Lower leg skin (tissue), 3 donors: ENCODE measurements at regions not wholly inside any gene's neighbourhood (a gene's known extent, or its start where the extent isn't known, plus 50 kb on each side); places are given as distances from the start of the nearest gene placed in this dataset.

Experiments used
- POLR2A ChIP-seq, 2 donors: fragments of 450-650 bp; IDR thresholded peaks; one replicate each; pipeline ENCODE4 v1.6.1; 2016 to 2017; ENCODE audit warnings: antibody characterized with exemption in 2 of 2, mild to moderate bottlenecking in 1 of 2, moderate library complexity in 1 of 2
- TF ChIP-seq, protein P1 (sequence below), 3 donors: fragments of 450-650 bp; IDR thresholded peaks; one replicate each; pipeline ENCODE4 v1.5.1; 2016; ENCODE audit warnings: antibody characterized with exemption in 3 of 3, mild to moderate bottlenecking in 3 of 3, moderate library complexity in 2 of 3

- TF ChIP-seq, protein P1, sequence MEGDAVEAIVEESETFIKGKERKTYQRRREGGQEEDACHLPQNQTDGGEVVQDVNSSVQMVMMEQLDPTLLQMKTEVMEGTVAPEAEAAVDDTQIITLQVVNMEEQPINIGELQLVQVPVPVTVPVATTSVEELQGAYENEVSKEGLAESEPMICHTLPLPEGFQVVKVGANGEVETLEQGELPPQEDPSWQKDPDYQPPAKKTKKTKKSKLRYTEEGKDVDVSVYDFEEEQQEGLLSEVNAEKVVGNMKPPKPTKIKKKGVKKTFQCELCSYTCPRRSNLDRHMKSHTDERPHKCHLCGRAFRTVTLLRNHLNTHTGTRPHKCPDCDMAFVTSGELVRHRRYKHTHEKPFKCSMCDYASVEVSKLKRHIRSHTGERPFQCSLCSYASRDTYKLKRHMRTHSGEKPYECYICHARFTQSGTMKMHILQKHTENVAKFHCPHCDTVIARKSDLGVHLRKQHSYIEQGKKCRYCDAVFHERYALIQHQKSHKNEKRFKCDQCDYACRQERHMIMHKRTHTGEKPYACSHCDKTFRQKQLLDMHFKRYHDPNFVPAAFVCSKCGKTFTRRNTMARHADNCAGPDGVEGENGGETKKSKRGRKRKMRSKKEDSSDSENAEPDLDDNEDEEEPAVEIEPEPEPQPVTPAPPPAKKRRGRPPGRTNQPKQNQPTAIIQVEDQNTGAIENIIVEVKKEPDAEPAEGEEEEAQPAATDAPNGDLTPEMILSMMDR (IDR thresholded peaks at IDR 0.05), result no peak
- no peak for TF ChIP-seq POLR2A (IDR thresholded peaks at IDR 0.05)
These were observed 76.2 kb upstream of the COL5A2 start for GRCh38 chr2:189255711-189256110.
